NCI-H524 (cell line): ENCODE measurements at regions not wholly inside any gene's neighbourhood (a gene's known extent, or its start where the extent isn't known, plus 50 kb on each side); places are given as distances from the start of the nearest gene placed in this dataset.
A peak's percentile ranks its signal among the peaks of the same experiment; 100 is the strongest.

Source experiments
- DNase-seq, 2 experiments: peaks; one replicate each; lab custom pipeline; 2025; lab: John Stamatoyannopoulos, UW

GRCh38 chr14:98889836-98890185 is 382.2 kb downstream of the BCL11B start:
- no peak for DNase-seq

- DNase-seq: no peak
Measured at GRCh38 chr14:98890556-98891340, 381.2 kb downstream of the BCL11B start.

DNA sequence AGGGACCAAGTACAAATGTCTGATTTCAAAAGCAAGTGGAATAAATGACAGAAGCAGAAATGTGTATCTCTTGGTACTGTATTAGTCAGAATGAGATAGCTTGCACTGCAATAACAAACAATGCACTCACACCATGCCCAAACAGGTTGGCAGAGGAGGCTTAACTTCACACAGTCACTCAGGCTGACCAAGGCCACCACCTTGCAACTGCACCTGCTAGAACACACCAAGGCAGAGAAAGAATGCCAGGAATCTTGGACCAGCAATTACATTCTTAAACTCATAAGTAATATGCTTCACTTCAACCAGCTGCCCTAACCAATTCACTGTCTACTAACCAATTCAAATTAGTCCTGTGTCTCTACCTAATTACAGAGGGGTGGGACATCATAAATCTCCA is 378.3 kb downstream of the BCL11B start:
- DNase-seq: no peak

GRCh38 chr14:98894600-98894999 is 377.4 kb downstream of the BCL11B start:
- DNase-seq: no peak

DNA sequence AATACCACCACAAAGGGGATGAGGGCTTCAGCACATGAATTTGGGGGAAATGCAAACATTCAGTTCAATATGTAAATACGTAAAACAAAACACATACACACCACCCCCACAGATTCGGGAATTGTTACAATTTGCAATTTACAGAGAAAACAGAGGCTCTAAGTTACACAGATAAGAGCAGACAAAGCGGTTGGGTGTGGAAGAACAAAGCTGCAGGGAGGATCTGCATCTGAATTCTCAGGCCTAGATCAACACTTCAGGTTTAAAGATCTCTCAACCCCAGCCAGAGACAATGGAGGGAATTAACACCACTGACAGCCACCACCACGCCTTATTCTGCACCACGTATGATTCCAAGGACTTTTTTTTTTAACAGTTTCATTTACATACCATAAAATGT is 375.5 kb downstream of the BCL11B start:
- no peak for DNase-seq

- DNase-seq: no peak
Measured at GRCh38 chr14:98897605-98898309, 374.2 kb downstream of the BCL11B start.

DNA sequence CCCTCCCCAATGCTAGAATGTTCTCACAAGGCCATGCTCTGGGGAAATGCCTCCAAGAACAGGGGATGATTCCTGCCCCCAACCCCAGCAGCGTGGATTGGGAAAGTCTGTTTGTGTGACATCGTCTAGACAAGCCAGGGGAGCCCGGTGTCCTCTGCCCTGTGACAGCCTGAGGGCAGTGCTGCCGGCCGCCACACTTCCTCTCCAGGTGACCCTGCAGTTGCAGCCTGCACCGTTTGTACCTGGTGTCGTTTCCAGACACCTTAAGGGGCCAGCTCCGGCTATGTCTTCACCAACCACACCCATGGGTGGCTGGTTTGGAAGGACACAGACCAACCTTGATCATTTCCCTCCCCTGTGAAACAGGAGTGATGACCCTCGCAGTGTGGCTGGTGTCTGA is 372.6 kb downstream of the BCL11B start:
- DNase-seq: no peak

GRCh38 chr14:98900236-98900635 is 371.8 kb downstream of the BCL11B start:
- no peak for DNase-seq

- DNase-seq: no peak
Measured at GRCh38 chr14:98900798-98901197, 371.2 kb downstream of the BCL11B start.

GRCh38 chr14:98901511-98902205 is 370.3 kb downstream of the BCL11B start:
- no peak for DNase-seq

GRCh38 chr14:98903371-98903770 is 368.6 kb downstream of the BCL11B start:
- no peak for DNase-seq

DNA sequence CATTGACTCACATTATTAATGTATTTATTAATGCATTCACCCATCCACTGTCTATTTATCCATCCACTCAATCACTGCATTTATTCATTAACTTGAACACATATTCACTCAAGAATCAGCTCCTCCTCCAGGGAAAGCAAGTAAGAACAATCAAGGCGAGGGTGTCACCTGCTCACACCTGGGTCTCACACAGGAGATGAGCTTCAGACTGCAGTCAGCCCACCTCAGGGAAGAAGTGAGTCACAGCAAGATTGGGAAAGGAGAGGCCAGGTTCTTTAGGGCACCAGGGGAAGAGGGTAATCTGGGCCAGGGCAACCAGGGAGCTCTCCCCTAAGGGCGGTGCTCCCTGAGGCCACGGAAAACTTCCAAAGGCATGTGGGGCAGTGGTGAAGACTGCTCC is 367.3 kb downstream of the BCL11B start:
- no peak for DNase-seq

- DNase-seq: no peak
Measured at GRCh38 chr14:98906123-98906995, 365.6 kb downstream of the BCL11B start.

DNA sequence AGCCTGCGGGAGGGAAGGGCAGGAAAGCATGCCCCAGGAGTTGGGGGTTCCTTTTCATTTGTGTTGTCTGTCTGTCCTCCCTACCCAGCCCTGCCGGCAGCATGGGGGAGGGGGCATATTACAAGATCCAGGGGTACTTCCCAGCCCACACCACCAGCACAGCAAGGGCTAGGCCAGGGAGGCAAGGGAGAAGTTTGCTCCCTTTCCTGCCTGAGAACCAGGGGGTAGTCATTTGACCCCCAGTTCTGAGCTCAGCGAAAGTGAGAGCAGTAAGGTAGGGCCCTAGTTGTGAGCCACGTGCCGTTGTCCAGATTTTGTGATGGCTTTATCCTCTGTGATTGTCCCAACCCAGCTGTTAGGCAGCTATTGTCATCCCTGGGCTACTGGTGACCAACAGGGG is 364.7 kb downstream of the BCL11B start:
- DNase-seq: no peak

DNA sequence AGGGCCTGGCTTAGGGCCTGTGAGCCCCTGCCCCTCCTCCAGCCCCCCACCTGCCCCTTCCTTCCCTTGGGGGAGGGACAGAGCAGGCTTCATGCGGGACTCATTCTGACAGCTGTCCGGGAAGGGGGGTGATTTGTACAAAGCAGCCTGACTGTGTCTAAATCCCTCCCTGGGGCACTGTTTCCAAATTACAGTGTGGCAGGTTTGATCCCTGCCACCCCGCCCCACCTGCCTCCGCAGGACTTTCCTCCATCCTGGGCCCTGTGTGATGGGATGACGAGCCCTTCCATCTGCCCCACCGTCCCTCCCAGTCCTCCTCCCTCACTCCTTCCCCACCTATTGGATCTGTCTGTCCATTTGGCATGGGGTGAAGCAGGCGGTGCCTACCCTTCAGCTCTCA is 363.9 kb downstream of the BCL11B start:
- peak; percentile 12 to 55 for DNase-seq

- no peak for DNase-seq
Measured at GRCh38 chr14:98909251-98909944, 362.6 kb downstream of the BCL11B start.

DNA sequence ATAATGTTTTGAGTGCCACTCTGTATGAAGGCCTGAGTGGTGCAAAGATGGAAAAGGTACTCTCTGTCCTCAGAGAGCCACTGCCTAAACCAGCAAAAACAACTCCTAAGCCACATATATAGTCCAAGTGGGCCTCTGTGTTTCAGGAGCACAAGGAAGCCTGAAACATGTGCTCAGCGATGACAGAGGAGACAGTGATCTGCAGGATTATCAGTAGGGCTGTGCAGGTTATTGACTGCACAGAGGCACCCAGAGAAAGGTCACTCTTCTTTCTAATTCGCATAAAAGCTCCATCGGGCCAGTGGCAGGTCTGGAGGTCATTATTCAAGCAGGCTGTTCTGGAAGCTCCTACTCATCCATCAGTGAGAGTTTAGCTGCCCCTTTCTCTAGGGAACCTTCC is 361.9 kb downstream of the BCL11B start:
- DNase-seq: no peak

DNA sequence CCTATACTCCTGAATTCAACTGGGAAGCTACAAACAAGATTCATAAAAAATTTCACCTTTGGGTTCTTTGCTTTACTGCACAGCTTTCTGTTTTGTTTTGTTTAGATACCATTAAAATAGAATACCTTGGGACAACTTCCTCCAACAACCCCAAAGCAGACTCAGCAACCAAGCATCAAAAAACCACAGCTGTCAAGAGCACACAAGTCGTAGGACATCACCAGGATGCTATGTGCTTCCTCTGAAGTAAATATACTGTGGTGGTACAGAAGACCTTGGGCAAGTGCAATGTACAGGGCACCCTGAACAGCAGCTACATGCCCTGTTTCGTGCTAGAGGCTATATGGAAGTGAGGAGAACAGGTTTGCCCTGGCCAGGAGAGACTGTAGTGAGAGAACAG is 359.3 kb downstream of the BCL11B start:
- DNase-seq: no peak

DNA sequence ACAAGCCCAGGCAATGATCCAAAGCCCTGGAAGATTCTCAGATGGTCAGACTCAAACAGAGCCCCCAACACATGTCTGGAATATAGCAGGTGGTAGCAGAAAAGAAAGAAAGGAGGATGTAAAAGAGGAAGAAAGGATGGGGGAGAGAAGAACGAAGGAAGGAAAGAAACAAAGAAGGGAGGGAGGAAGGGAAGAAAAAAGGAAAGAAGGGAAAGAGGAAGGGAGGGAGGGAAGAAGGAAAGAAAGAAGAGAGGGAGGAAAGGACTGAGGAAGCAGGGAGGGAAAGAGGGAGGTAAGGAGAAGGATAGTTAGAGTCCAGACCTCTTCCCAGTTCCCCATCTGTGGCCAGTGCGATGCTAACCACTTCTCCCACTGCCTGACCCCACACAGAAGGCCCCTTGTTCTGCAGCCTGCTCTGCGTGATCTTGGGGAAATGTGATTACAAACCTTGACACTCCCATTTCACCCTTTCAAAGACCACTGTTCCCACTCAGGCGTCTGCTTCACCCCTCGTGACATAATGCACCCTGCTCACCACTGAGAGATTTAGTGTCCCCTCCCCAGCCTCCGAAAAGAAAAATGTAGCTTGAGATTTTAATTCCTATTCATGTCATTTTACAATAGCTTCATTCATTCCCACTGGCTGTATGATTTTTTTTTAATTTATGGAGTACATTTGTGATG is 357.9 kb downstream of the BCL11B start:
- no peak for DNase-seq

DNA sequence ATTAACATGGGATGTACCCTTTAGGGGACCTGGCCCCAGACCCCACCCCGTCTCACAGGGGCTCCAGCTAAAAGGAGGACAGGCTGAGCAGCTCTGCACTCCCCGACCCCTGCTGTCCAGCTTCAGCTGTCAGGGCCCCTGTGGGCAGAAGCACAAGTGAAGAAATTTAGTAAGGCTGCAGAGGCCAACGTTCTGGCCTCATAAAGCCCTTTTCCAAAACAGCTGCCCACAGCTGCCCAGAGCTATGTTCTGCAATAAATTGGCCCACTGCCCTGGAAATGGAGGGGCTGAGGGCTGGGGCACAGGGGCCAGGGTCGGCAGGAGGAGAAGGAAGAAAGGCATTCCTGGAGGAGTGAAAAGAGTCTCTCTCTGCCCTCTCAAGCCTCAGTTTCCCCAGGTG is 357.1 kb downstream of the BCL11B start:
- no peak for DNase-seq

- no peak for DNase-seq
Measured at GRCh38 chr14:98915625-98916024, 356.4 kb downstream of the BCL11B start.
